Endothelial cell of umbilical vein (primary cell): ENCODE measurements at regions not wholly inside any gene's neighbourhood (a gene's known extent, or its start where the extent isn't known, plus 50 kb on each side); places are given as distances from the start of the nearest gene placed in this dataset.

Experiments
- BruUV-seq: library from RNA; stranded (reverse); fragments of 400-500 nt; replicated peaks from 2 replicates; lab custom pipeline; 2021; lab: Mats Ljungman, UMichigan
- CTCF ChIA-PET: fragments of 300-600, 350-600 bp; sonication (Branson Sonifier 250); formaldehyde crosslinking; loops from one replicate; lab custom pipeline; 2021; ENCODE audit warnings: antibody characterized with exemption, inconsistent platforms; lab: Charles Lee
- POLR2A ChIA-PET: fragments of 300-600, 350-600 bp; sonication (Branson Sonifier 250); formaldehyde crosslinking; loops from one replicate; lab custom pipeline; 2021; ENCODE audit warnings: antibody characterized with exemption, inconsistent platforms; lab: Charles Lee
- DNase-seq: peaks from one replicate; pipeline ENCODE4 v3.0.0-alpha.2; 2011; ENCODE audit warnings: low read depth, low spot score
- FAIRE-seq: peaks from 2 replicates; lab custom pipeline; 2011; peaks lifted over from hg19 to GRCh38; lab: Jason Lieb, UNC
- H2AFZ ChIP-seq: 2 replicates; pipeline ENCODE4 v1.6.0; 2012; ENCODE audit warnings: low read depth, low read length, control low read depth, inconsistent platforms
- H3K27ac ChIP-seq: 2 replicates; pipeline ENCODE4 v1.5.1; 2011; ENCODE audit warnings: low read depth, mild to moderate bottlenecking, control low read depth, low read length, moderate library complexity; ENCODE audit not compliant: insufficient read depth
- H3K27me3 ChIP-seq, 2 experiments: 2 replicates each; pipeline versions ENCODE4 v1.6.0 to v1.6.1; 2011; ENCODE audit warnings: low read length in 2 of 2, mixed read lengths in 1 of 2; ENCODE audit not compliant: control insufficient read depth in 2 of 2, insufficient read depth in 2 of 2
- H3K36me3 ChIP-seq, 2 experiments: 2 replicates in 1 of 2; 3 replicates in 1 of 2; pipeline ENCODE4 v1.5.1; 2011; ENCODE audit warnings: low read length in 2 of 2, mild to moderate bottlenecking in 1 of 2, moderate library complexity in 1 of 2; ENCODE audit not compliant: control insufficient read depth in 2 of 2, insufficient read depth in 2 of 2; ENCODE audit errors: extremely low read depth in 1 of 2
- H3K4me1 ChIP-seq: 3 replicates; pipeline ENCODE4 v1.5.1; 2011; ENCODE audit warnings: mild to moderate bottlenecking, low read length; ENCODE audit not compliant: control insufficient read depth, insufficient read depth; ENCODE audit errors: extremely low read depth
- H3K4me2 ChIP-seq: 2 replicates; pipeline ENCODE4 v1.6.1; 2011; ENCODE audit warnings: low read length, control low read depth, mixed read lengths; ENCODE audit not compliant: insufficient read depth
- H3K4me3 ChIP-seq, 3 experiments: fragments of 200-600 bp in 1 of 3; sonication (generic), shearing (Covaris generic) in 1 of 3; replicated peaks in 1 of 3; 2 replicates each; pipeline ENCODE4 v1.5.1; 2011 to 2016; ENCODE audit warnings: control low read depth in 3 of 3, low read length in 3 of 3, mild to moderate bottlenecking in 2 of 3, inconsistent platforms in 1 of 3, low read depth in 1 of 3, moderate library complexity in 1 of 3; ENCODE audit not compliant: insufficient read depth in 1 of 3
- H3K79me2 ChIP-seq: 2 replicates; pipeline ENCODE4 v1.6.0; 2012; ENCODE audit warnings: low read length, inconsistent platforms; ENCODE audit not compliant: control insufficient read depth, insufficient read depth
- H3K9ac ChIP-seq: replicated peaks from 2 replicates; pipeline ENCODE3; 2011; ENCODE audit warnings: low read length, control low read depth; ENCODE audit not compliant: insufficient read depth; ENCODE audit errors: extremely low read depth
- H3K9me1 ChIP-seq: replicated peaks from 3 replicates; pipeline ENCODE4 v1.6.0; 2011; ENCODE audit warnings: mild to moderate bottlenecking, low read length; ENCODE audit not compliant: control insufficient read depth, insufficient read depth; ENCODE audit errors: extremely low read depth
- H3K9me3 ChIP-seq: replicated peaks from 2 replicates; pipeline ENCODE4 v1.5.1; 2012; ENCODE audit warnings: low read length, inconsistent platforms; ENCODE audit not compliant: control insufficient read depth, insufficient read depth
- H4K20me1 ChIP-seq: replicated peaks from 2 replicates; pipeline ENCODE3; 2011; ENCODE audit warnings: mild to moderate bottlenecking, low read length; ENCODE audit not compliant: control insufficient read depth, insufficient read depth; ENCODE audit errors: extremely low read depth
- CTCF ChIP-seq, 2 donors: IDR thresholded peaks; 1 replicate in 1 of 2; 2 replicates in 1 of 2; pipeline ENCODE4 v1.5.1; 2011; ENCODE audit warnings: low read length in 2 of 2, mild to moderate bottlenecking in 2 of 2, moderate library complexity in 2 of 2, control low read depth in 1 of 2, inconsistent platforms in 1 of 2, low read depth in 1 of 2; ENCODE audit not compliant: insufficient read depth in 1 of 2; ENCODE audit errors: extremely low read depth in 1 of 2
- EZH2 ChIP-seq: IDR thresholded peaks from 2 replicates; pipeline ENCODE4 v1.6.1; 2012; ENCODE audit warnings: borderline replicate concordance, low read depth, mild to moderate bottlenecking, moderate library complexity, low read length, inconsistent platforms; ENCODE audit not compliant: severe bottlenecking
- FOS ChIP-seq: IDR thresholded peaks from 2 replicates; pipeline ENCODE4 v1.6.1; 2011; ENCODE audit warnings: mild to moderate bottlenecking, low read length, moderate library complexity, borderline replicate concordance; ENCODE audit not compliant: insufficient read depth
- GATA2 ChIP-seq: IDR thresholded peaks from 2 replicates; pipeline ENCODE4 v1.7.0; 2011; ENCODE audit warnings: low read depth, mild to moderate bottlenecking, moderate library complexity, mixed read lengths, low read length; ENCODE audit not compliant: insufficient read length, insufficient read depth
- JUN ChIP-seq: IDR thresholded peaks from 2 replicates; pipeline ENCODE4 v1.6.1; 2011; ENCODE audit warnings: borderline replicate concordance, low read depth; ENCODE audit not compliant: insufficient read length, insufficient read depth
- MAX ChIP-seq: IDR thresholded peaks from 2 replicates; pipeline ENCODE4 v1.6.1; 2011; ENCODE audit not compliant: insufficient read depth, insufficient read length
- MYC ChIP-seq: IDR thresholded peaks from one replicate; pipeline ENCODE4 v1.6.1; 2011; ENCODE audit warnings: mild to moderate bottlenecking, low read depth, low read length
- POLR2A ChIP-seq: IDR thresholded peaks from 2 replicates; pipeline ENCODE4 v1.6.1; 2012; ENCODE audit warnings: low read depth, mild to moderate bottlenecking, control low read depth, low read length
- POLR2AphosphoS5 ChIP-seq: IDR thresholded peaks from 2 replicates; pipeline ENCODE4 v1.6.1; 2012; ENCODE audit warnings: low read depth, mild to moderate bottlenecking, control low read depth, low read length, moderate library complexity; ENCODE audit not compliant: insufficient read depth
- dilution Hi-C: fragments of 300-500 bp; cut with MboI; formaldehyde crosslinking; loops from one replicate; pipeline ENCODE4 v1.15.0; 2019; ENCODE audit warnings: low sequenced_read_pairs; ENCODE audit not compliant: extremely low pct_ligation_motif_present
- intact Hi-C: fragments of 100-400 bp; cut with micrococcal nuclease; formaldehyde crosslinking; loops from one replicate; pipeline ENCODE4 v1.10.0; 2022

GRCh38 chr11:134878785-134879184, 466.7 kb upstream of the B3GAT1 start:
- Histone ChIP-seq H3K27ac (no peak overlapping the region), H4K20me1 (no peaks in the 10 kb centered on the region), H2AFZ (no peak overlapping the region), H3K79me2 (no peaks in the 10 kb centered on the region), H3K36me3 (no peaks in the 10 kb centered on the region), H3K4me3 (no peak overlapping the region), H3K9me1 (no peaks in the 10 kb centered on the region), H3K9ac (no peak overlapping the region), H3K4me1 (no peaks in the 10 kb centered on the region), H3K9me3 (no peaks in the 10 kb centered on the region), H3K4me2 (no peak overlapping the region), H3K27me3 (no peaks in the 10 kb centered on the region)
- ChIA-PET CTCF (interaction anchor here (1.0 kb wide), 1 partner anchor 10 kb away, joined by 3 read pairs; no protein-coding TSS in a partner anchor), POLR2A (no interaction called here)
- FAIRE-seq (no peak), DNase-seq (no peak)
- no peak for TF ChIP-seq FOS
- TF ChIP-seq MAX: no peak
- no peak for TF ChIP-seq GATA2
- no peak for TF ChIP-seq JUN
- TF ChIP-seq POLR2A: no peak
- no peak for TF ChIP-seq POLR2AphosphoS5
- no peak for TF ChIP-seq CTCF (IDR thresholded peaks at IDR 0.05; ENCODE audit: extremely low read depth in 1 of 2, insufficient read depth in 1 of 2, low read depth in 1 of 2, low read length in 2 of 2)
- no peak for TF ChIP-seq EZH2
- TF ChIP-seq MYC: no peak
- BruUV-seq: no TSS peak
- intact Hi-C loops (no loop called here), dilution Hi-C loops (no loop called here)
